GM19468 (cell line): ENCODE measurements at regions not wholly inside any gene's neighbourhood (a gene's known extent, or its start where the extent isn't known, plus 50 kb on each side); places are given as distances from the start of the nearest gene placed in this dataset.
"Not testable (repeated sequence)": the region's sequence is repeated elsewhere in the genome, so short reads cannot be mapped to it uniquely, and the experiment has no call there.

Experiments
- ATAC-seq: cut with Tn5 transposase; IDR thresholded peaks from one replicate; pipeline ENCODE4 v1.9.1; 2021; ENCODE audit warnings: mild to moderate bottlenecking, moderate library complexity, moderate number of reproducible peaks; ENCODE audit not compliant: unreplicated experiment; ENCODE audit errors: extremely low read depth

DNA sequence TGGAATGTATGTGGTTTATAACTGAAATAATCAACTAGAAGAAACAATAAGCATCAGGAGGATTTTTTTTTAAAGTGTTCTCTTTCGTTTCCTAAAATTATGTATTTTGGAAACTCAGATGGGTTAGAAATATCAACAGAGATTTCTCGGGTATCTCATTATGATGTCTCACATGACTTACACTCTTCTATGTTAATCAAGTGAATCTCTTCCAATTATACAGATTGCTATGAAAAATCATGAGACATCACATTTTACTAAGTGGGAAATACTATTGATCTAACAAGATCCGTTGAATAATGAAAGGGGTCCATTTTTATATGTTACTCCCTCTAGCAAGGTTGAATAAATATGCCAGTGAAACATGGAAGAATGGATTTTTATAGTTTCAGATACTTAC is 54.7 kb upstream of the NRIP1 start:
- ATAC-seq, result no peak

DNA sequence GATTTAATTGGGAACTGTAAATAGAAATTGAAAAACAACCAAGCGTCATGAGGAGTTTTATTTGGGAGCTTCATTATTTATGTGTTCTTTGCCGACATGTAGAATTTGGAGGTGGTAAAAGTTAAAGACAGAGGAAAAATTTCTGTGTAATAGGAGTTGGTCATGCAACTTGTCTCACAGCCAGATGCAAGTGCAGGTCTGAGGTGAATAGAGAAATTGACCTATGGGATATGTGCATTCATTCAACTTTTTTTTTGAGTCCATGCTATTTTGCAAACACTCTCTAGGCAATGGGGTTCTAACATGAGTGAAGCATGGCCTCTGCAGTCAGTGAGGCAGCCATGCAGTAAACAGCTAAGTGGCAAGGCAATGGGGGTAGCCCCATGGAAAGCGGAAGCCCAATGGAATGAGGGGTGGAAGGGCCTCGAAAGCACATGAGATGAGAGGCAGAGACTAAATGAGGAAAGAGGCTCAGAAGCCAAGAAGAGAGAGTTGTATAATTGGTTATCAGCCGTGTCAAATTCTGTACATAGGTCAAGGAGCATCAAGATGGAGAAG is 56.4 kb upstream of the NRIP1 start:
- no peak for ATAC-seq

DNA sequence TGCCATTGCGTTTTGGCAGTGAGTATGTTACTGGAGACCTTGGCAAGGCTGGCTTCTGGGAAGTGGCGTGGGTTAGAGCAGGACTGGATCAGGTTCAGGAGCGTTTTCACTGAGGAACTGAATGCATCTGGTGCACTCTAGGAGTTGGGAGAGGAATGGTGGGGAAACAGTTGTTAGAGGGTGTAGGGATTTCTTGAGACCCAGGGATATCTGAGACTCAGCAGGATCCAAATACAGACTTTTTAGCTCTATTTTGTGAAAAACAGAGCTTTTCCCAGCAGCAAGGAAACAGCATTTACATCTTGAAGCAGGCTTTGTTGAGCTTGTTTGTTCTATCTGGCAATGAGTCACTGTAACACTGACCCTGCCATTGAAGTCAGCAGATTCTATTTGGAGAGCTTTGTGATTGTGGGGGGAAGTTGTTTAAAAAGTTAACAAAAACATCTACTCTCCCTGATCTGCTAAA is 56.9 kb upstream of the NRIP1 start:
- ATAC-seq, result no peak

DNA sequence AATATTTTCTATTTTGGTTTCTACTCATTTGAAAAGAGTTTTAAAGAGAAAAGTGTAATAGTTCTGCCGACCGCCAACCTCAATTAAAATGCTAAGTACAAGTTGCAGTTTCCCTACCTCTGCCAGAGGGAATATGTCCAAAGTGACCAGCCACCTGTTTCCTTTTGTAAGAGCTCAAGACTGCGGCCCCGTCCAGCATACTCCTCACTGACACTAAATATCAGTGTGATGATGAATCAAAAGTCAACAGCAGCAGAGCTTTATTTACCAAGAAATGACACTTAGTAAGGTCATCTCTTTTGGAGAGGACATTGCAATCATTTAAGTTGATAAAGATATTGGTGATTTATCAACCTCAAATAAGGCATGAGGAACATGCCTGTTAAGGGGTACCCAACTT is 57.4 kb upstream of the NRIP1 start:
- ATAC-seq, result no peak

DNA sequence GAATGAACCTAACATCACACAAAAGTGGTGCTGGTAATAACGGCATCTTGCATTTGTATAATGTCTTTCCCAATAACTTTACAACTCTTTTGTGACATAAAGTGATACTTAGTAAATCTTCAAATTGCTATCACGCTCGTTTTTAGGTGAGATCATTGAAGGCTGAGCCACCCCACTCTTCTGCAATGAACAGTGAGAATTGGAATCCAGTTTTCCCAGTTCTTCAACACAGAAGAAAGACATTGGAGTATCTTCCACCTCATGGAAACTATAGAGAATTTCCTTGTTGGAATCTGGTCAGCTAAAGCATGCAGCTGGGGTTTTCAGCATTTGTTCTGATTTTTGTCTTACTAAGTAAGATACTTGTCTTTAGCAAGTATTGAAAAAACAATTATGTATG is 59.9 kb upstream of the NRIP1 start:
- ATAC-seq, result no peak

DNA sequence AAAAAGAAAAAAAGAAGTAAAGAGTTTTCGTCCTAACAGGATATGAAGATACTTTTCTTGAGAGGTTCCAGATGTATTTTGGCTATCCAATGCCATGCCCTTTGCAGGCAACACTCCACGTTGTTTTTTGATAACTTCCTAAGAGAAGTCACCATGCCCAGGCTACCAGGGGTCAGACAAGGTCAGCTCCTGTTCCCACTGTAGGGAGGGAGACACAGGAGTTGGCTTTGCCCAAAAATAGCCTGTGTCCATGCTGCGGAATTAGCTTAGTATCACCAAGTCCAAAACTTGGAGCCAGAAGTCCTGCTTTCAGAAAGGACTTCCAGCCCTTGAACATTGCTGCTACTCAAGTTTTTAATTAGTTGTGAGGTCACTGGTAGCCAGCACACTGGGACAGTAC is 62.1 kb upstream of the NRIP1 start:
- ATAC-seq, result no peak

DNA sequence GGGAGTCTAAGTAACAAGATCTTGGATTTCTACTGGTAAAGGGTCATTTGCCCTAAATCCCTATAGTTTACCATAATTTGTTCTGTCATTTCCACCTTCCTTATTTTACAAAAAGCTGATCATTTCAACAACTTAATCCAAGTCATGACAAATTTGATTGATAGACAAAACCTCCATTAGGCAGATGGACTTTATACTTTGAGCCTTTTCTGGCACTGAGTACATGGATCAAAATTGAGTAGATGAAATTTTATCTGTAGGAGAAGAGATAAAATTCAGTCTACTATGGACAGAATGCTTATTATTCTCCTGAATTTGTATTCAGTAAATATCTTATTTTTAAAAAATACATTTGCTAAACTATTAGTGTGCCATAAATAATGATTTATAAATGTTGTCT is 62.6 kb upstream of the NRIP1 start:
- ATAC-seq, result no peak

DNA sequence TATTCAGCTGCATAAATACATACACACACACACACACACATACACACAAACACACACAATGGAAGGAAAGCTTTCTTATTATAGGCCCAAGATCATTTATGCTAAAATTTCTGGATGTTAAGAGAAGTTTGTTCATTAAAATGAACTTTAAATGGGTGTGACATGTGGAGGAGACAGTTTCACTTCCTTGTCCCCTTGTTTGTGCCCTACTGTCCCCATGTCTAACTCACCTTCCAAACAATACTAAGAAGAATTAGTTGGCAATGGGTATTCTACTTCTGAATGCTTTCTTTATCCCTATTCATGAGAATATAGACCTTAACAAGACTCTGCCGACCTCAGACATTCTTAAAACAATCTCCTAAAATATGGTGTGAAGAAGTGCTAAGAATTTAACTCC is 63.5 kb upstream of the NRIP1 start:
- ATAC-seq, result no peak

DNA sequence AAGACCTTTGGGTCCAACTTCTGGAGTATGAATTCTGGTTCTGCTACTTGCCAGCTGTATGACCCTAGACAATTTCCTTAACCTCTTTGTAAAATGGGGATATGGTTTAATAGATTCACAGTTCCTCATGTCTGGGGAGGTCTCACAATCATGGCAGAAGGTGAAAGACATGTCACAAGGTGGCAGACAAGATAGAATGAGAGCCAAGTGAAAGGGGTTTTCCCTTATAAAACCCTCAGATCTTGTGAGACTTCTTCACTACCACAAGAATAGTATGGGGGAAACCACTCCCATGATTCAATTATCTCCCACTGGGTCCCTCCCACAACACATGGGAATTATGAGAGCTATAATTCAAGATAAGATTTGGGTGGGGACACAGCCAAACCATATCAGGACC is 63.9 kb upstream of the NRIP1 start:
- ATAC-seq, result not testable (repeated sequence)

DNA sequence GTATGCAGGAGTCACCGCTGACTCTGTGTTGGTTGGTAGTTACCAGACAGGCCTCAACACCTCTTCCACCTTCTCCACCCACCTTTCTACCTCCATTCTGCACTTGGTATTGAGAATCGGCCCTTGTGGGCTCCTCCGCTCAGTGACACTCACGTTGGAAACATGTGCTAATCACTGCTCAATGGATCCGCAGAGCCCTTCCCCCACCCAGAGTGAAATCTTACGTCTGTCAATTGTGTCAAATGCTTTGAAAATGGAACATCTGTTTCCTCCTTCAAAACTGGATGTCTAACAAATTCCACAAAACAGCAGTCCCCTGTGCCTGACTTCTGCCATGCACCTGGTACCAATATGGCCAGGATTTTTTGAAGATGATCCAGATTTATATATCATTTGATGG is 65.5 kb upstream of the NRIP1 start:
- no peak for ATAC-seq

DNA sequence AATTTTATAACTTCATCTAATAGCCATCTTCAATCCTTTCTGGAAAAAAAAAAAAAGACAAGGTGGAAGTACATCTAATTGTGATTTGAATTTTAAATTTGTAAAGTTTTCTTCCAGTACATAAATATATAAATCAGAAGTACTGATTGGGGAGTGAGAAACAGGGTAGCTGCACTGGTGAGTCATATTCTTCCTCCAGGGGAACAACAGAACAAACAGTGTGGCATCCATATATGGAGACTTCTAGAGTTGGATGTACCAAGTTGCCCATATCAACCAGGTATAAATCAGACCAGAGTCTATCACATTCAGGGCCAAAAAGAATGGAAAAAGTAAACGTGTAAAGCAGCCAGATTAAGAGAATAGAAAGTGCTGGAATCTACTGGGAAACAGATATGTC is 66.0 kb upstream of the NRIP1 start:
- ATAC-seq, result no peak

DNA sequence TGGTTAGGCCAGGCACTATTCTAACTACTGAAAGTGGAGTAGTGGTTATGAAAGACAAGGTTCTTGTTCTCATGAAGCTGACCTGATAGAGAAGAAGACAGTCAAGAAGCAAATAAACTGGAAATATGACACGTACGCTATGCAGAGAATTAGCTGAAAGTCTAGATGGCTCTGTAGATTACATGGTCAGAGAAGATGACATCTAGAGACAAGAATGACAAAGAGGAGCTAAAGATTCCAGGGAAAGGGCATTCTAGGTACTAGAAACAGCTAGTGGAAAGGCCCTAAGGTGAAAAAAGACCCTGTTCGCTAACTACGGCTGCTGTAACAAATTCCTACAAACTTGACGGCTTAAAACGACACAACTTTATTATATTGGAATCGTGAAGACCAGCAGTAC is 68.0 kb upstream of the NRIP1 start:
- ATAC-seq, result no peak

DNA sequence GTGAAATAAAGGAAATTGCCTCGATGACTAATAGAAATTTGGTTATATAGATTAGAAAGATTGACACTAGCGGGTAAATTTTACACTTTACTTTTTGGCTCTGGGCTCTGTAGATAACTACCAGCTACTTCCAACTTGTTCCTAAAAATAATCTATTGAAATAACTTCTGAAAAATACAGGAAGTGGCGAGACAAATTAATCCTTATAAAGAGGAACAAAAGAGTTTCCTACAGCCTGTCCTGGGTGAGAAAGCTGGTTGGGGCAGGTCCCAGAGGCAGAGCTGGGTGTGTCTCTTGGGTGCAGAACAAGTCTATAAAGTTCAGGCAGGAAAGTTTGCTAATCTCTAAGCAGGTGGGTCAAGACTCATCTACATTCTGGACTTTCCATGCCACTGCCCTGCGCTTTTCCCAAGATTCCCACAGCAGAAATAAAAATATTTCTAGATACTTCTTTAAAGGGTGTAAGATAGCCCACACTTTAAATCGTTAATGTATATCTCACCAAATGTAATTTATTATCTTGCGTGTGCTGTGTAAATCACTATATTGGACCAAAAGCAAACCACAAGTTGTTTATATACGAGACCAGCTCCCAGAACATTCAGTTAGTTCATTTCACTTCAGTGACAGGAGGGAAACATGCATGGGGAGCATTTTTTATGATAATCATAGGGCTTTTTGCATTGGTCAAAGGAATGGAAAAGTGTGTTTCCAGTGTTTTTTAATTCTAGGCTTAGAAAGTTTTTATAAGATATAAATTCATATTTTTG is 70.1 kb upstream of the NRIP1 start:
- ATAC-seq, result no peak

DNA sequence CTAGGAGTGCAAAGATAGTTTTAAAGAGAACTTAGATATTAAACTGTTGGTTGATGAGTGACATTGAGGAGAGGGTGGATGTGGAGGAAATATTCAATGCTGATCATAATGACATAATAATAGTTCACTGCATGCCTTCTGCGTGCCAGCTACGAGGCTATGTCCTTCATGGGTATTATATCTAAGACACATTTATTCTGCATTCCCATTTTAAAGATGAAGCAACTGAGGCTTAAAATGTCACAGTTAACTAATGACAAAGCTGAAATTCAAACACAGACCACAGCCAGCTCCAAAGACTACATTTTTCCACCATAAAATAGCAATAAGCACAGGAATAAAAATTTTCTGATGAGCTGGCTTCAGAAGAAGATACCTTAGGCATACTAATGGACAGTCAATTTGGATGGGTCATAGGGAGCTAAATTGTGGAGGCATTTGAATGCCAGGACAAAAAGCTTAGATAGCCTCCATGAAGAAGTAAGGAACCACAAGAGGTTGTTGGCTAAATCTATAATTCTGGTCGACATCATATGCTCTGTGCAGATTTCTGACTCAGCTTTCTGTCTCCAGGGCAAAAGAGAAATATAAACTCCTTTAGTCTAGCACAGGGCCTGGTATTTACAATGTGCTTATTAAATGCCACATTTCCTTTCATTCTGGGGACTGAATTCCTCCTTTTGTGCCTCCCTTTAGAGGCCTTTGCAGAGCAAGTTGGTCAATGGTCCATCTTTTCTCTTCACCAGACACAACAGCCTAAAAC is 71.2 kb upstream of the NRIP1 start:
- ATAC-seq, result no peak

DNA sequence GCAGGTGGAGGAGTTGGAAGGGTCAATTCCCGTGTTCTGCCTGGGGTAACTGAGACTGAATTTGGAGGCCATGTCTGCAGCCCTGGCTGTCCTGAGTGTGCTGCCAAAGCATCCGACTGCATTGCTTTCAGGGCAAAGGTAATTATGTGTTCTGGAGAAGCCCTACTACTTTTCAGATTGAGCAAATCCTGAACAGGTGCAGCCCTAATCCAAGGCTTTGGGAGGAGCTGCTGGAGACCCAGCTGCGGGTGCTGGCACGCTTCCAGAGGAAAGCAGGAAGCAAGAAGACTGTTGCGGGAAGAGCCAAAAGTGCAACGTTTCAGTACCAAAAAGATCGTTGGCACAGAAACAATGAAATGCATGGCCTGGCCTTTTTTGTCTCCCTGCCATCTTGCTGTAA is 73.7 kb upstream of the NRIP1 start:
- no peak for ATAC-seq

DNA sequence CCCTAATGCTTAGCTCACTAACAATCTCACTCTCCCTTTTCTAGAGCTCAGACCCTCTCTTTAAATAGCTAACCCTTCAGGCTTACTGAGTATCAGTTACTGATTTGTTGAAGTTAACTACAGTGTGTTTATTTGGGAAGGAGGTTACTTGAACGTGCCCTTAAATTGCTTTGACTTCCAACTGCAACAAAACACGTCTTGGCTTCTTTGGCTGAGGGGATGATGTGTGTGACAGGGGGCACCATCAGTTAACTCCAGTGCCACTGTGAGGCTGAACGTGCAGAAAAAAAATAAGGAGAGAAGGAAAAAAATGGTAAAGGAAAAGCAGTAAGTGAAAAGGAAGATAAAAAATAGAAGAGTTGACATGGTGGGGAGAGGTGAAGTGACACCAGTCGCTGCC is 75.1 kb upstream of the NRIP1 start:
- no peak for ATAC-seq

DNA sequence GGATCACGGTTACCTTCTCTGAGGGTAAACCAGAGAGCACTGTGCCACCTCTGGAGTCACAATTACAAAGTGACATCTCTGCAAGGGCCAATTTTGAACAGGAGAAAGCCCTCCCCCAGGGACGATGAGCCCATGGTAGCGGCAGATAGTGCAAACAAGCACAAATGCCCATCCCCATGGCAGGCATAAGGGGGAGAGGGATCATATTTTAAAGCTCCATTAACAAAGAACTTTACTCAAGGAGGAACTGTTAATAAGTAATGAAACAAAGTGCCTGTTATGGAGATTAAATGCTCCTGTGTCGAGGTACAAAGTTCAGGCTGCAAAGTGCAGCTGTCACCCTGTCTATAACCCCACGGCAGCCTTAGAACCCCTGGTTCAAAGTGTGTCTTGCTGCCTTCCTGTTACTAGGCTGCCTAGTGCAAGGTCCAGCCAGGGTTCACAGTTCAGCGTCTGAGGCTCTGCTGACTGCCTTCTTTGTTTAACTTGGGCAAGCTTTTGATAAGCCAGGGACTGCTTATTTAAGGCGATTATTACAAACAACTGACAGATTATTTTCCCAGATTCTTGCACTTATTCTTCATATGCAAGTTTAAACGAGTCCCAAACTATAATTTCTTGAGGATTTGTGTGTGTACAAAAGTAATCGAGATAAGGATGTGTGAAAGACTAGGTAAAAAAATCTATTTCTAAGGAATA is 75.7 kb upstream of the NRIP1 start:
- ATAC-seq, result no peak

DNA sequence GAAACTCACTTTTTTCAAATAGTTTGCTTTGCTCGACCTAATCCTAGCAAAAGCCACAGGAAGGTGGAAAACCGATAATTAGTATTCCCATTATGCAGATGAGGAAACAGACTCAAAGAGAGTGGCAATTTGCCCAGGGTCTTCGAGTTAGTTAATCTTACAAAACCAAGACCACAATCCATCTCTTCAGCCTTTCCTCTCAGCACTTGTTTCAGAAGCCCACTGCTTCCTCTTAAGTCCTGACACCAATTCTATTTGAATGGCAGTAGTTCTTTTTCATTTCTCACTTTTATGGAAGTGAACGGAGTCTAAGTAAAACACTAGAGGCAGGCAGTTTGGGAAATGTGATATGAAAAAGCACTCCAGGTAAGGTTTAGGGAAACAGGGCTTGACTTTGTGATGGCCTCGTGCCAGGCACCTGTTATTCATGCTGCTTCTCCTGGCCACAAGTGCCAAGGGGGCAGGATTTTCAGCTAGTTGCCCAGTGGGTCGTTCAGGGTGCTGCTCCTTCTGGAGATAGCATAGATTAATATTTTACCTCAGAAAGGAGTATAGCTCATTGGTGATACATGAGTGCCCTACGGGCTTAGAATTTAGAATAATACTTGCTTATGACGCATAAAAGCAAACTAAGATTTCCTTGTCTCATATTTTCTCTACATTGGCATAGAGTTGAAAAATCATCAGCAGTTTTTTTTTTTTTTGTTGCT is 76.6 kb upstream of the NRIP1 start:
- ATAC-seq, result no peak

DNA sequence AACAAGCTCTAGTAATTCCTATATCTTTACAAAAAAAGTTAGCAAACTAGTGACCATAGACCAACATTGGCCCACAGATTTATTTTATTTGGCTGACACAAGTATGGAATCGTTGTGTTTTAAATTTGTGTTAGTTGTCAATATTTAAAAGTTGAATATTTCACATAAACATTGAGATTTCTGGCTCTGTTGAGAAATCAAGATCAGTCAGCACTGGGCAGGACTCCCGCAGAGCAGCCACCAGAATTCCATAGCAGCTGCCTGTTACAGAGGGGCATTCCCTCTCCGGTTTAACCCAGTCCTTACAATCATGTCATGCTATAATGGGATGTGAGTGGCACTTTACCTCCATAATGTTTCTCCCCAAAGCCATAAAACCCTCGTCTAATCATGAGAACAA is 79.2 kb upstream of the NRIP1 start:
- ATAC-seq, result no peak

DNA sequence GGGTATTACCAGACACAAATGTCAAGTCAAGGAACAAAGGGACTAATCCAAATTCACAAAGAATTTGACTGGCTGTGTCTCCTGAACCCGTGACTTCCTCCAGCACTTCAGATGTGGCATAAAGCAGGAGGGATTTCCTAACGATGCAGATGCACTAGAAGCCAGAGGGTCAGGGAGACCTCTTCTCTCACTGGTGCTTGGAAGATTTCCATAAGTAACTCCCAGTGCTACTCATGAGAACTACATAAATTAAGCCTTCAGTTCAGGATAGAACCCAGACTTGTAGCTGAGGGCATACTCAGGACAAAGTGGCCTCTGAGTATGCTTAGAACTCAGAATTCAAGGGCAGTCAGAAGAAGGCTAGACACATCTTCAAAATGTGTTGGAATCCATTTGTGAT is 83.6 kb upstream of the NRIP1 start:
- no peak for ATAC-seq
